Stimulated activated CD8-positive, alpha-beta memory T cell treated with anti-CD3 and anti-CD28 coated beads, Interleukin-12 subunit alpha, Interleukin-12 subunit beta, amount 100 ng/mL, for 24 hours (primary cell): ENCODE measurements at regions not wholly inside any gene's neighbourhood (a gene's known extent, or its start where the extent isn't known, plus 50 kb on each side); places are given as distances from the start of the nearest gene placed in this dataset.

Experiments
- DNase-seq: peaks from one replicate; pipeline ENCODE4 v3.0.0-alpha.2; 2020; ENCODE audit errors: extremely low read depth

GRCh38 chr2:239715606-239716005 is 309.5 kb downstream of the NDUFA10 start:
- no peak for DNase-seq

GRCh38 chr2:239715202-239715601 is 309.9 kb downstream of the NDUFA10 start:
- DNase-seq = no peak

- DNase-seq = no peak
These were observed 311.0 kb downstream of the NDUFA10 start for GRCh38 chr2:239714116-239714515.

GRCh38 chr2:239712755-239713154 is 311.9 kb upstream of the HDAC4 start:
- DNase-seq = no peak

- no peak for DNase-seq
These were observed 311.2 kb upstream of the HDAC4 start for GRCh38 chr2:239711911-239712570.

GRCh38 chr2:239710953-239711861 is 310.4 kb upstream of the HDAC4 start:
- DNase-seq = no peak

- DNase-seq = no peak
These were observed 305.5 kb upstream of the HDAC4 start for GRCh38 chr2:239706367-239706766.

- no peak for DNase-seq
These were observed 303.9 kb upstream of the HDAC4 start for GRCh38 chr2:239704737-239705136.

GRCh38 chr2:239703834-239704233 is 303.0 kb upstream of the HDAC4 start:
- no peak for DNase-seq

- DNase-seq = no peak
These were observed 300.0 kb upstream of the HDAC4 start for GRCh38 chr2:239700686-239701345.

GRCh38 chr2:239697399-239698164 is 296.8 kb upstream of the HDAC4 start:
- DNase-seq = no peak

GRCh38 chr2:239696559-239697207 is 295.9 kb upstream of the HDAC4 start:
- no peak for DNase-seq

- no peak for DNase-seq
These were observed 295.0 kb upstream of the HDAC4 start for GRCh38 chr2:239695728-239696240.

GRCh38 chr2:239695106-239695727 is 294.4 kb upstream of the HDAC4 start:
- DNase-seq = no peak

- DNase-seq = no peak
These were observed 293.7 kb upstream of the HDAC4 start for GRCh38 chr2:239694487-239694886.

GRCh38 chr2:239693761-239694415 is 293.1 kb upstream of the HDAC4 start:
- no peak for DNase-seq

GRCh38 chr2:239693330-239693729 is 292.5 kb upstream of the HDAC4 start:
- no peak for DNase-seq

- no peak for DNase-seq
These were observed 292.1 kb upstream of the HDAC4 start for GRCh38 chr2:239692919-239693318.

- no peak for DNase-seq
These were observed 291.6 kb upstream of the HDAC4 start for GRCh38 chr2:239692362-239692851.

GRCh38 chr2:239691720-239692119 is 290.9 kb upstream of the HDAC4 start:
- no peak for DNase-seq
